HG02623 (cell line): ENCODE measurements at regions not wholly inside any gene's neighbourhood (a gene's known extent, or its start where the extent isn't known, plus 50 kb on each side); places are given as distances from the start of the nearest gene placed in this dataset.
A peak's percentile ranks its signal among the peaks of the same experiment; 100 is the strongest.

ENCODE experiments used
- ATAC-seq: cut with Tn5 transposase; IDR thresholded peaks from one replicate; pipeline ENCODE4 v1.9.1; 2021; ENCODE audit warnings: moderate library complexity; ENCODE audit not compliant: unreplicated experiment

- no peak for ATAC-seq
Measured at GRCh38 chr6:53974941-53975340, 136.3 kb upstream of the MLIP start.

DNA sequence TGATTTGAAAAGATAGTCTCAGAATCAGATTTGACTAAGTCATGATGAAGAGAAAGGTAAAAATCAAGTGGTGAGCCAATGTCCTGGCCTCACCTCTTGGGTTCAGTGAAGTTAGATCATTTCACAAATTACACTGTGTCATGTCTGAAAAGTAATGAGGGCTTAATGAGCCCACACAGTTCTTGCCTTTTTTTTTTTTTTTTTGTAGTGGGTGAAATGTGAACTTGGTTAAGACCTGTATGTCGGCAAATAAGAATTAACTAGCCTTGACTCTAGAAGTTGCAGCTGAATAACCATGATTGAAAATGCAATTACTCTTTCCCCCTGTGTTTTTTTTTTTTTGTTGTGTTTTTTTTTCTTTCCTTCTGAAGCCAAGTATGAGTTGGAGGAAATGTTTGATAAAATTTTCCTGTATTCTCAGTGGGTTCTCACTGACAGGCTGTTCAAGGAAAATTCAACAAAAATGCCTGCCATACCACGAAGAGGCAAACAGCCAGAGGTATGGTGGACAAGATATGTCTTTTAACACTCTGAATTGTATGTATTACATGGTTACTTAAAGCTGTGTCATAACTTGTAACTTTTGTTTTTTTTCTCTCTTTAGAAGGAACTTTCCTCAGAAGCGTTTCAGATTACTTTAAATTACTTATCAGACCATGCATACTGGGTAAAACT, 135.2 kb upstream of the MLIP start:
- no peak for ATAC-seq

- ATAC-seq, result no peak
Measured at GRCh38 chr6:53977551-53977950, 133.7 kb upstream of the MLIP start.

DNA sequence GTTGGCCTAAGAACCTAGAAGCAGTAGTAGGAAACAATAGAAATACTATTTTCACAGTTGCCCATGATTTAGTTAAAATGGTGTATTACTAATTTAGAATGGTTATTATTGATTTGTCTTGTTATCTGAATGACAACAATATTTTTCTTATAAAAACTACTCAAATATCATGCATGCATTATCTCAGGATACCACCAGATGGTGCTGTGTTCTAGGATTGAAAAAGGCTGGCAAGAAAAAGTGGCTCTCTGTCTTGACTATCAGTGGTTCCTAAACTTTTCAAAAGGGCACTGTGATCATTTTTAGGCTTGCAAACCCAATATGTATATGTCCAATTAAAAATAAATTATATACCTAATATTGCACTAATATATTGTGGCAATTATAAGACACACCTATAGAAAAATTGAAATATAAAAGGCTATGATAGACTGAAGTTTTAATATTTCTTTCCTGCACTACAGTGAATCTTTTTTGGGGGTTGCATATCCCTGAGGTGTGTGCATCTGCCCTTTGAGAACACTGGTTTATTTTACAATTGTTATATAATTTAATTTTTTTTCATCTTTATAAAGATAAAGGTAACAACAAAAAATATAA, 131.7 kb upstream of the MLIP start:
- ATAC-seq, result peak; percentile 58

GRCh38 chr6:53982366-53983050, 128.7 kb upstream of the MLIP start:
- ATAC-seq, result no peak

DNA sequence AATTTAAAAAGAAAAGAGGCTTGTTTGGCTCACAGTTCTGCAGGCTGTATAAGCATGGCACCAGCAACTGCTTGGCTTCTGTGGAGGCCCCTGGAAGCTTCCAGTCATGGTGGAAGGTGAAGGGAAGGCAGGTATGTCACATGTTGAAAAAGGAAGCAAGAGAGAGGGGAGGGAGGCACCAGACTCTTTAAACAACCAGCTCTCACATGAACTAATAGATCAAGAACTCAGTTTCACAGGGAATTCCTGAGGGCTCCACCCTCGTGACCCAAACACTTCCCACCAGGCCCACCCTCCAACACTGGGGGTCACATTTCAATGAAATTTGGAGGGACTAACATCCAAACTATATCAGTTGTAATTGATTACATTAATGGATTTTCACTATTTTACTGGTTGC, 127.9 kb upstream of the MLIP start:
- ATAC-seq, result no peak

DNA sequence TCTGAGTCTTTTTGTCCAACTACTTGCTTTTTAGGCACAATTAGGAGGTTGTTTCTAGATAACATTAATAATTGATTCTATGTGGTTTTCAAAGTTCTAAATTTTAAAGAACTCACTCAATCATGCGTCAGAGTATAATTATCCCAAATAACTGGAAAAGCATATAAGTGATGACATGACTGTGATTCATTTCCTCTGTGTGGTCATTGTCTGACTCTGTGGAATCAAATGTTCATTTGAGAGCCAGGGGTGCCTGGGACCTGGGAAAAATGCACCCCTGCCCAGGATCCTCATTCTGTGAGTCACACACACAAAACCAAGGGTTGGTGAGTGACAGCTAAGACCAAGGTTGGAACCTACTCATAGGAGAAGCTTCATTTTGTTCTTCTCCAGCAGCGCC, 127.1 kb upstream of the MLIP start:
- no peak for ATAC-seq

- no peak for ATAC-seq
Measured at GRCh38 chr6:53984581-53984980, 126.7 kb upstream of the MLIP start.

- ATAC-seq, result no peak
Measured at GRCh38 chr6:53985366-53985765, 125.9 kb upstream of the MLIP start.

- ATAC-seq, result peak; percentile 58
Measured at GRCh38 chr6:53986165-53986720, 125.0 kb upstream of the MLIP start.

DNA sequence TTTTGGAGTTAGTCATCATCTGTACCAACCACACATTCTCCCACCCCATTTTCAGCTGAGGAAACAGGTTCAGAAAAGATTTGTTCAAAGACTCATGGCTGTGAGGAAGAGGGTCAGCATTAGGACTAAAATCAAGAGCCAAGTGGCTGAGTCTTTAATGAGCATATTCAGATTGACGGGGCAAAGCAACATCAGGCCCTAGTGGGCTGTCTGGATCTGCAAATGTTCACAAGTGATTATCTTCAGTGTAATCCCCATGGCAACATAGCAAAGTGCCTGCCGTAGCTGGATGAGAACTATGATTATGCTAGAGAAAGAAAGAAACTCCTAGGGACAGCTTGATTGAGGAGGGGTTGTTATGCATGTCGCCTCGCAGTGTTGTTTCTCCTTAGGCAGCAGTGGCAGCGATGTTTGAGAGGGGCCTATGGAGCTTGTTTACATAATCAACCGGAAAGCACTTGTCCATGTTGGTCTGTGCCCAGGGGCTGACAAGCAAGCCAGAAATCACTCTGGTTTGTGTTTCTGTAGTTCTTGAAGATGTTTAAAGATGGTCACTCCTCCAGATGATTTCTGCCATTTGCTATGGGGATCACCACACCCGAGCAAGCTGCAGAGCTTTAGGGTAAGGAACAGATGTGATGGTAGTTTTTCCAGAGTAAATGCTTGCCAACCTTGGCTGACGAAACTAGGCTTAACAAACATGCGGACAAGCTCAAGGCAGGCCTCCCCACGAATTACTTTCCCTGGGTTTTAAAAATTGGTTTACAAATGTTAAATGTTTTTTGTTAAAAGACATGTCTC, 124.3 kb upstream of the MLIP start:
- no peak for ATAC-seq

GRCh38 chr6:53987522-53987888, 123.7 kb upstream of the MLIP start:
- no peak for ATAC-seq

- no peak for ATAC-seq
Measured at GRCh38 chr6:53989504-53989903, 121.7 kb upstream of the MLIP start.

GRCh38 chr6:53992522-53992921, 118.7 kb upstream of the MLIP start:
- no peak for ATAC-seq

DNA sequence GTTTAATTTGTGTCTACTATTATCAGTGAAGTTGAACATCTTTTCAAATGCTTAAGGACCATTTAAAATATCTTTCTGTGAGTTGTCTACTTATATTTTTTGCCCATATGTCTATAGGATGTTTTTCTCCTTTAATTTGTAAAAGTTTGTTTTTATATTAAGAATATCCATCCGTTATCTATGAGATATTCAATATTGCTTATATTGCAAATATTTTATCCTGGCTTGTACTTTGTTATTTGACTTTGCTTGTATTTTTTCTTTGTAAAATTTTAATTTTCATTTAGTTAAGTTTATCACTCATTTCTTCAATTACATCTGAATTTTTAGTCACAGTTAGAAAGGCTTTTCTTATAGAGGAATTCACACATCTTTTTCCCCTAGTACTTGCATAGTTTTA, 117.0 kb upstream of the MLIP start:
- ATAC-seq, result no peak

- no peak for ATAC-seq
Measured at GRCh38 chr6:53995935-53996334, 115.3 kb upstream of the MLIP start.

DNA sequence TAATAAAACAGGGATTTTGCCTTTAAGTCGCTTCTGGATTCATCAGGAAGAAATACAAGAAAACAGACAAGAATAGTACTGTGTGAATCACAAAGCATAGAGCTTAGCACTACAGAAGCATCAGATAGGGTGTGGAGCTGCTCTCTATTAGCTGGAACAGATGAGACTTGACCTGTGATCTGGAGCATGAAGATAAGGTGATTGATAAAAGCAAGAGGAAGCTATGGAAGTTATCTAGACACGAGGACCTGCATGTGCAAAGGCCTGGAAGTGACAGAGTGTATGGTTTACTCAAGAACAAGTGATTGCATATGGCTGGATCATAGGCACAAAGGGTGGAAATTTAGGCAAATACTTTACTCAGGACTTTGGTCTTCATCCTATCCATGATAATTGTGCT, 112.9 kb upstream of the MLIP start:
- ATAC-seq, result no peak

GRCh38 chr6:53999088-53999755, 112.0 kb upstream of the MLIP start:
- no peak for ATAC-seq

DNA sequence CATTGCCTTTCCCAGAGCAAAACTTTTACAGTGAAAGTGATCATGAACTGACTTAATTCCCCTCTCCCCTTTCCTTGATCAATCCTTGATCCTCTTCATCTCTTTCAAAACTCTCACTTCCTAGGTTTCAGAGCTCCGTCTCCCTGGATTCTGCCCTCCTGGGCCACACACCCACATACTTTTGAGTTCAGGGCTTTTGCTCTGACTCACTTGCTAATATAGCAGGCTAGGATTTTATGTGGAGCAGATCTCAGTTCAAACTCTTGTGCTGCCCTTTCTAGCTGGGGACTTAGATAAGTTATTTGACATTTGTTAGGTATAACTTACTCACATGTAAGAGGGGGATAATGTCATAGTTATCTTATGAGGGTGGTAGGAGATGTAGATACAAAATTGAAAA, 109.1 kb upstream of the MLIP start:
- ATAC-seq, result no peak

DNA sequence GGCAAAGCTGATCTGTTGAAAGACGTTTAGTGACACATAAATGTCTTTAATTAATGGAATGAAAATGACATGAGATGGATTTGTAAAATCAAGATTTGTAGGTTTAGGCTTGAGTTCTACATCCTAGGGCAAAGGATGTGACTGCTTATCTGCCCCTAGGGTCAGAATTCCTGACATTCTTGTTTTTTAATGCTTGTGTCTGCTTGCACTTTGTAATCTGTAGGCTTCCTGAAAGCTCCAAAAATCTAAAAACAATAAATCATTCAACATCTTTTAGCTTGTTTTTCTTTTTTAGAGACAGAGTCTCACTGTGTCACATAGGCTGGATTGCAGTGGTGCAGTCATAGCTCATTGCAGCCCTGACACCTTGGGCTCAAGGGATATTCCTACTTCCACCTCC, 107.9 kb upstream of the MLIP start:
- no peak for ATAC-seq

GRCh38 chr6:54008589-54008988, 102.7 kb upstream of the MLIP start:
- ATAC-seq, result no peak
